ENCODE measurements at regions not wholly inside any gene's neighbourhood (a gene's known extent, or its start where the extent isn't known, plus 50 kb on each side); places are given as distances from the start of the nearest gene placed in this dataset.

DNA sequence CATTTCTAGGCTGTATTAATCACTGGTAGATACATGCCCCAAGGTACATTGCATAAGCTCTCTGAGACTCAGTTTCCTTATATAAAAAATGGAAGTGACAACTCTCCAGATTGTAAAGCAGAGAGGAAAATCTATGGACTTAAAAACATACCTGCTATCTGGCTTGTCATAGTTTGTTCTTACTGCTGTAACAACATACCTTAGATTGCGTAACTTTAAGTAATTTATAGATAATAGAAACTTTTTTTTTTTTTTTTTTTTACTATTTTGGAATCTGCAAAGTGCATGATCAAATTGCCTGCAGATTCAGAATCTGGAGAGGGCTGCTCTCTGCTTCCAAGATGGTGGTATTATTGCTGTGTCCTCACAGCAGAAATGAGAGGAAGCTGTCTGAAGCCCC, 827.7 kb upstream of the BRINP3 start:
- Histone ChIP-seq H3K27me3 (ENCODE audit: insufficient read depth, poor library complexity, severe bottlenecking) (no peaks in the 10 kb centered on the region), H3K4me1 (ENCODE audit: insufficient read depth, poor library complexity, severe bottlenecking) (no peaks in the 10 kb centered on the region), H3K27ac (ENCODE audit: poor library complexity, severe bottlenecking) (no peak overlapping the region), H3K9me3 (ENCODE audit: severe bottlenecking) (no peaks in the 10 kb centered on the region), H3K36me3 (ENCODE audit: low read depth) (no peaks in the 10 kb centered on the region), H3K4me3 (ENCODE audit: severe bottlenecking) (no peak overlapping the region)
- DNase-seq (ENCODE audit: low spot score), result no peak
- ATAC-seq (ENCODE audit: low read depth), result no peak
- TF ChIP-seq, protein P1, sequence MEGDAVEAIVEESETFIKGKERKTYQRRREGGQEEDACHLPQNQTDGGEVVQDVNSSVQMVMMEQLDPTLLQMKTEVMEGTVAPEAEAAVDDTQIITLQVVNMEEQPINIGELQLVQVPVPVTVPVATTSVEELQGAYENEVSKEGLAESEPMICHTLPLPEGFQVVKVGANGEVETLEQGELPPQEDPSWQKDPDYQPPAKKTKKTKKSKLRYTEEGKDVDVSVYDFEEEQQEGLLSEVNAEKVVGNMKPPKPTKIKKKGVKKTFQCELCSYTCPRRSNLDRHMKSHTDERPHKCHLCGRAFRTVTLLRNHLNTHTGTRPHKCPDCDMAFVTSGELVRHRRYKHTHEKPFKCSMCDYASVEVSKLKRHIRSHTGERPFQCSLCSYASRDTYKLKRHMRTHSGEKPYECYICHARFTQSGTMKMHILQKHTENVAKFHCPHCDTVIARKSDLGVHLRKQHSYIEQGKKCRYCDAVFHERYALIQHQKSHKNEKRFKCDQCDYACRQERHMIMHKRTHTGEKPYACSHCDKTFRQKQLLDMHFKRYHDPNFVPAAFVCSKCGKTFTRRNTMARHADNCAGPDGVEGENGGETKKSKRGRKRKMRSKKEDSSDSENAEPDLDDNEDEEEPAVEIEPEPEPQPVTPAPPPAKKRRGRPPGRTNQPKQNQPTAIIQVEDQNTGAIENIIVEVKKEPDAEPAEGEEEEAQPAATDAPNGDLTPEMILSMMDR (IDR thresholded peaks at IDR 0.05; ENCODE audit: poor library complexity, severe bottlenecking), result no peak

DNA sequence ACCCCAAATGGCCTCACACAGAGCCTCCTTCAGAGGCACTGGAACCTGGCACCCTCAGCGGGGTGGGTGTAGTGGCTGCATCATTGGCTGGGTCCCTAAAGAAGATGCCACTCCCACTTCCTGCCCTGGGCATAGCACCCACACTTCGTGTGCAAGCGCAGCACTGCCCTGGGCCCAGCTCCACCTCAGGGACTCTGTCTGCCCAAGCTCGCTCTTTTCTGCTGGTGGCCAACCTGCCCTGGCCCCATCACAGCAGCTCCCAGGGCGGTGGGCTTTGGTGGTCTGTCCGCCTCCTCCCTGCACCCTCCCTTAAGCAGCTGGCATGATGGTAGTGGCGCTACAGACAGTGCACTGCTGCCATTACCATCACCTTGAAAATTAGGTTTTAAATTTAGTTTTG, 829.3 kb upstream of the BRINP3 start:
- no peaks in the 10 kb centered on the region for H3K27me3 ChIP-seq (ENCODE audit: insufficient read depth, poor library complexity, severe bottlenecking)
- DNase-seq (ENCODE audit: low spot score), result no peak

DNA sequence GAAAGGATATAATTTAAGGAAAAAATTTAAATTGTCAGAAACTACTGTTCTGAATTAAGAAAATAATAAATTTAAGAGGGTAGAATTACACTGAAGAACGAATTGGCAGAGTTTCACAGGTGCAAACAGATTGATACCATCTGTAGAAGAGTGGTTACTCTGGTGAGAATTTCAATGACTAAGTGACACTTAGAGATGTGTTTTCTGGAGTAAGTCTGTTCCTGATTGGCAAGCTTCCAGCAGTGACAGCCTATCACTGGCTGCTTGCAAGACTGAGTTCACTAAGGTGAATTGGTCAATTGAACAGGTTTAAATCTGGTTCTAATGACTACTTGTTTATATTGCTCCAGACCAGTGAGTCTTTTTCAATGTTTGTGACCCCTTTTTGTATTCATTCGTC, 838.2 kb upstream of the RGS18 start:
- no peaks in the 10 kb centered on the region for H3K36me3 ChIP-seq (ENCODE audit: low read depth)
- H3K4me1 ChIP-seq (ENCODE audit: insufficient read depth, poor library complexity, severe bottlenecking), result no peaks in the 10 kb centered on the region
- H3K4me3 ChIP-seq (ENCODE audit: severe bottlenecking), result no peak overlapping the region
- no peak overlapping the region for H3K27ac ChIP-seq (ENCODE audit: poor library complexity, severe bottlenecking)
- H3K9me3 ChIP-seq (ENCODE audit: severe bottlenecking), result no peaks in the 10 kb centered on the region
- no peak for ATAC-seq (ENCODE audit: low read depth)
- TF ChIP-seq, protein P1 (IDR thresholded peaks at IDR 0.05; ENCODE audit: poor library complexity, severe bottlenecking), result no peak
- no peak for DNase-seq (ENCODE audit: low spot score)
- peaks cover 3% of the 10 kb centered on the region for H3K27me3 ChIP-seq (ENCODE audit: insufficient read depth, poor library complexity, severe bottlenecking)

More for the DNA sequence above, 829.3 kb upstream of the BRINP3 start:
- Histone ChIP-seq H3K4me1 (ENCODE audit: insufficient read depth, poor library complexity, severe bottlenecking) (no peaks in the 10 kb centered on the region), H3K4me3 (ENCODE audit: severe bottlenecking) (no peak overlapping the region), H3K27ac (ENCODE audit: poor library complexity, severe bottlenecking) (no peak overlapping the region), H3K9me3 (ENCODE audit: severe bottlenecking) (no peaks in the 10 kb centered on the region), H3K36me3 (ENCODE audit: low read depth) (no peaks in the 10 kb centered on the region)
- no peak for ATAC-seq (ENCODE audit: low read depth)
- TF ChIP-seq, protein P1 (IDR thresholded peaks at IDR 0.05; ENCODE audit: poor library complexity, severe bottlenecking), result no peak

DNA sequence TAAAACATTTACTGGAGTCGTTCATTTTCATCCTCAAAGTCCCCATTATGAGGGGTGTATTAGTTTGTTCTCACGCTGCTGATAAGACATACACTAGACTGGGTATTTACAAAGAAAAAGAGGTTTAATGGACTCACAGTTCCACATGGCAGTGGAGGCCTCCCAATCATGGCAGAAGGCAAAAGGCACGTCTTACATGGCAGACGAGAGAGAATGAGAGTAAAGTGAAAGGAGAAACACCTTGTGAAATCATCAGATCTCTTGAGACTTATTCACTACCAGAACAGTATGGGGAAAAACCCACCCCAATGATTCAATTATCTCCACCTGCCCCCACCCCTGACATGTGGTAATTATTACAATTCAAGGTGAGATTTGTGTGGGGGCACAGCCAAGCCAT, 830.4 kb upstream of the RGS18 start:
- Histone ChIP-seq H3K9me3 (ENCODE audit: severe bottlenecking) (no peaks in the 10 kb centered on the region), H3K4me1 (ENCODE audit: insufficient read depth, poor library complexity, severe bottlenecking) (no peaks in the 10 kb centered on the region), H3K27me3 (ENCODE audit: insufficient read depth, poor library complexity, severe bottlenecking) (no peaks in the 10 kb centered on the region), H3K36me3 (ENCODE audit: low read depth) (no peaks in the 10 kb centered on the region), H3K4me3 (ENCODE audit: severe bottlenecking) (no peak overlapping the region), H3K27ac (ENCODE audit: poor library complexity, severe bottlenecking) (no peak overlapping the region)
- TF ChIP-seq, protein P1 (IDR thresholded peaks at IDR 0.05; ENCODE audit: poor library complexity, severe bottlenecking), result no peak
- no peak for ATAC-seq (ENCODE audit: low read depth)
- no peak for DNase-seq (ENCODE audit: low spot score)

DNA sequence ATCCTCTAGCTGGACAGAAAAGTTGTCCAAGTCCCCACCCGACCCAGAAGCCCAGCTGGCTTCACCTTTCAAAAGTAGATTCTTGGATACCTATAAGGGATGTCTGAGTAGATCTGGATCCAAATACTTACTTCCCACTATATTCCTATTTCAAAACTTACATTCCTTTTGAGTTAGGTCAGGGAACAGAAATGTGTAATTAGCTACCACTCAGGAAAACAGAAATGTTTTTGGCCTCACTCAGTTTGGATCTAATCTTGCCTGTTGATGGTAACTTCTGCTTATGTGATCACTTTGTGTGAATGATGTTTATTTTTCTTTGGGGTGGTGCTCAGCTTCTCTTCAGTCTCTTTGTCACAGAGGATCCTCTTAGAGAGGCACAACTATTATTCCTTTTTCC, 814.4 kb upstream of the RGS18 start:
- H3K36me3 ChIP-seq (ENCODE audit: low read depth), result no peaks in the 10 kb centered on the region
- H3K4me3 ChIP-seq (ENCODE audit: severe bottlenecking), result no peak overlapping the region
- H3K27me3 ChIP-seq (ENCODE audit: insufficient read depth, poor library complexity, severe bottlenecking), result no peaks in the 10 kb centered on the region
- H3K9me3 ChIP-seq (ENCODE audit: severe bottlenecking), result no peaks in the 10 kb centered on the region
- no peaks in the 10 kb centered on the region for H3K4me1 ChIP-seq (ENCODE audit: insufficient read depth, poor library complexity, severe bottlenecking)
- H3K27ac ChIP-seq (ENCODE audit: poor library complexity, severe bottlenecking), result no peak overlapping the region
- peak; percentile 84 for ATAC-seq (ENCODE audit: low read depth)
- DNase-seq (ENCODE audit: low spot score), result no peak
- TF ChIP-seq, protein P1 (IDR thresholded peaks at IDR 0.05; ENCODE audit: poor library complexity, severe bottlenecking), result no peak
